Astrocyte (in vitro differentiated cells and primary cell): ENCODE measurements at regions not wholly inside any gene's neighbourhood (a gene's known extent, or its start where the extent isn't known, plus 50 kb on each side); places are given as distances from the start of the nearest gene placed in this dataset.

Source experiments
- DNase-seq: peaks from one replicate; pipeline ENCODE4 v3.0.0-alpha.2; 2010; ENCODE audit warnings: low read depth
- FAIRE-seq: peaks from 2 replicates; lab custom pipeline; 2011; peaks lifted over from hg19 to GRCh38; lab: Jason Lieb, UNC
- H2AFZ ChIP-seq: 2 replicates; pipeline ENCODE4 v1.6.0; 2012; ENCODE audit warnings: low read depth, low read length, inconsistent platforms
- H3K27ac ChIP-seq: 2 replicates; pipeline ENCODE4 v1.5.1; 2011; ENCODE audit warnings: low read depth, low read length, inconsistent platforms
- H3K27me3 ChIP-seq: 2 replicates; pipeline ENCODE4 v1.6.0; 2011; ENCODE audit warnings: low read length, inconsistent platforms; ENCODE audit not compliant: insufficient read depth
- H3K36me3 ChIP-seq: 2 replicates; pipeline ENCODE4 v1.5.1; 2011; ENCODE audit warnings: low read length, inconsistent platforms; ENCODE audit not compliant: insufficient read depth
- H3K4me1 ChIP-seq: 2 replicates; pipeline ENCODE4 v1.5.1; 2011; ENCODE audit warnings: low read length, inconsistent platforms; ENCODE audit not compliant: insufficient read depth
- H3K4me2 ChIP-seq: 2 replicates; pipeline ENCODE4 v1.6.0; 2012; ENCODE audit warnings: low read length, inconsistent platforms
- H3K4me3 ChIP-seq: 2 replicates; pipeline ENCODE4 v1.5.1; 2011; ENCODE audit warnings: low read depth, mild to moderate bottlenecking, low read length, inconsistent platforms; ENCODE audit not compliant: insufficient read depth
- H3K79me2 ChIP-seq: 2 replicates; pipeline ENCODE4 v1.6.0; 2012; ENCODE audit warnings: mild to moderate bottlenecking, low read length, inconsistent platforms; ENCODE audit not compliant: insufficient read depth
- H3K9ac ChIP-seq: 2 replicates; pipeline ENCODE4 v1.6.0; 2012; ENCODE audit warnings: mild to moderate bottlenecking, low read length, inconsistent platforms
- H3K9me3 ChIP-seq: 2 replicates; pipeline ENCODE4 v1.5.1; 2012; ENCODE audit warnings: low read depth, mild to moderate bottlenecking, low read length, inconsistent platforms; ENCODE audit not compliant: insufficient read depth
- H4K20me1 ChIP-seq: 2 replicates; pipeline ENCODE4 v1.6.0; 2012; ENCODE audit warnings: low read length, inconsistent platforms; ENCODE audit not compliant: insufficient read depth
- H3K27ac Mint-ChIP-seq: one replicate; pipeline ENCODE4 v1.8.0; 2021; ENCODE audit warnings: mild to moderate bottlenecking, mixed read lengths; ENCODE audit not compliant: unreplicated experiment
- H3K27me3 Mint-ChIP-seq: one replicate; pipeline ENCODE4 v1.8.0; 2021; ENCODE audit warnings: low read depth, mixed read lengths; ENCODE audit not compliant: unreplicated experiment
- H3K36me3 Mint-ChIP-seq: one replicate; pipeline ENCODE4 v1.8.0; 2021; ENCODE audit warnings: low read depth, mixed read lengths; ENCODE audit not compliant: unreplicated experiment
- H3K4me1 Mint-ChIP-seq: one replicate; pipeline ENCODE4 v1.8.0; 2021; ENCODE audit warnings: low read depth, mixed read lengths; ENCODE audit not compliant: unreplicated experiment
- H3K4me3 Mint-ChIP-seq: one replicate; pipeline ENCODE4 v1.8.0; 2021; ENCODE audit warnings: mild to moderate bottlenecking, moderate library complexity, mixed read lengths; ENCODE audit not compliant: unreplicated experiment
- H3K9me3 Mint-ChIP-seq: one replicate; pipeline ENCODE4 v1.8.0; 2021; ENCODE audit warnings: mild to moderate bottlenecking, mixed read lengths; ENCODE audit not compliant: unreplicated experiment
- EZH2 ChIP-seq: IDR thresholded peaks from 2 replicates; pipeline ENCODE4 v1.6.1; 2012; ENCODE audit warnings: mild to moderate bottlenecking, low read length, inconsistent platforms; ENCODE audit not compliant: insufficient read depth
- TF ChIP-seq, protein P1 (sequence below): IDR thresholded peaks from 2 replicates; pipeline ENCODE4 v1.5.1; 2011; ENCODE audit warnings: low read depth, mild to moderate bottlenecking, inconsistent platforms, low read length, moderate library complexity; ENCODE audit not compliant: insufficient read depth

DNA sequence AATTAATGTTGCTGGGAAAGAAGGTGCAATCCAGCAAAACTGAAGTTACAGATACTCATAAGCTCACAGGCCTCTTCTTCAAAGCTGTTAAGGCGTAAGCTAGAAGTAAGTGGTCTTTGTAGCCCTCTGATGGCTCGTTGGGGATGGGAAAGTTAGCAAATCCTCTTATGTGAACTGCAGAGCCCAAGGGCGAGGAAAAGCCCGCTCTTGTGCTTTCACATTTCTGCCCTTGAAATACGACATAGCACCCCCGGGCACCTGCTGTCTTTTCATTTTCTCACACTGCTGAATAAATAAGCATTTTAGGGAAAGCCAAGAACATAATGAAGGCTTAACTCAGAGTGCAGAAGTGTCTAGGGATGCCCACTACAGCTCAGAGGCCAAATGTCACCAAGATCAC is 73.1 kb upstream of the SORBS2 start:
- peaks cover 11% of the 10 kb centered on the region for H3K4me1 Mint-ChIP-seq
- FAIRE-seq: no peak
- no peaks in the 10 kb centered on the region for H3K27me3 ChIP-seq

DNA sequence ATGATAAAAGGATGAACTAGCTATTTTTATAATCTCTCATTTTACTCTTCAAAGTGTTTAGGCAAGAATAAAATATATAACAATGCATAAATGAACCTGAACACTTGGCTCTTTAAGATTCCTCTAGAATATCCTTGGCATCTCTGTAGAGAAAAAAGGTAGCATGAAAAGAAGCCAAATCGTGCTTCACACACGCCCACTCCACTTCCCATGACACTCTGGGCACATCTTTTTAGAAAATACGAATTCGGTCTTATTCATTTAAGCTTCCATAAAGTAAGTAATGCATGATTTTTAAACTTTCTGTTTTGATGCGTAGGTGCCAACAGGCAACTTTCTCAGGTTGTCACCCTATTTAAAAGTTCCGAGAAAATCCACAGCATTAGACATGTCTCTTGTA is 73.6 kb upstream of the SORBS2 start:
- Mint-ChIP-seq H3K9me3 (peaks cover 12% of the 10 kb centered on the region), H3K36me3 (peaks cover 3% of the 10 kb centered on the region)

More for the DNA sequence above, 73.1 kb upstream of the SORBS2 start:
- Histone ChIP-seq H3K4me1 (no peaks in the 10 kb centered on the region), H3K79me2 (no peaks in the 10 kb centered on the region), H3K4me2 (no peak overlapping the region), H3K9ac (no peak overlapping the region), H3K4me3 (no peak overlapping the region), H3K27ac (no peak overlapping the region), H3K9me3 (no peaks in the 10 kb centered on the region), H4K20me1 (no peaks in the 10 kb centered on the region), H2AFZ (no peak overlapping the region), H3K36me3 (no peaks in the 10 kb centered on the region)
- Mint-ChIP-seq H3K36me3 (peaks cover 3% of the 10 kb centered on the region), H3K27ac (no peak overlapping the region), H3K4me3 (no peak overlapping the region), H3K9me3 (peaks cover 12% of the 10 kb centered on the region), H3K27me3 (no peaks in the 10 kb centered on the region)
- no peak for TF ChIP-seq EZH2
- TF ChIP-seq, protein P1, sequence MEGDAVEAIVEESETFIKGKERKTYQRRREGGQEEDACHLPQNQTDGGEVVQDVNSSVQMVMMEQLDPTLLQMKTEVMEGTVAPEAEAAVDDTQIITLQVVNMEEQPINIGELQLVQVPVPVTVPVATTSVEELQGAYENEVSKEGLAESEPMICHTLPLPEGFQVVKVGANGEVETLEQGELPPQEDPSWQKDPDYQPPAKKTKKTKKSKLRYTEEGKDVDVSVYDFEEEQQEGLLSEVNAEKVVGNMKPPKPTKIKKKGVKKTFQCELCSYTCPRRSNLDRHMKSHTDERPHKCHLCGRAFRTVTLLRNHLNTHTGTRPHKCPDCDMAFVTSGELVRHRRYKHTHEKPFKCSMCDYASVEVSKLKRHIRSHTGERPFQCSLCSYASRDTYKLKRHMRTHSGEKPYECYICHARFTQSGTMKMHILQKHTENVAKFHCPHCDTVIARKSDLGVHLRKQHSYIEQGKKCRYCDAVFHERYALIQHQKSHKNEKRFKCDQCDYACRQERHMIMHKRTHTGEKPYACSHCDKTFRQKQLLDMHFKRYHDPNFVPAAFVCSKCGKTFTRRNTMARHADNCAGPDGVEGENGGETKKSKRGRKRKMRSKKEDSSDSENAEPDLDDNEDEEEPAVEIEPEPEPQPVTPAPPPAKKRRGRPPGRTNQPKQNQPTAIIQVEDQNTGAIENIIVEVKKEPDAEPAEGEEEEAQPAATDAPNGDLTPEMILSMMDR: no peak
- DNase-seq: no peak

More for the DNA sequence above, 73.6 kb upstream of the SORBS2 start:
- H3K27ac ChIP-seq: no peak overlapping the region
- H3K9me3 ChIP-seq: no peaks in the 10 kb centered on the region
- Mint-ChIP-seq H3K4me1 (peaks cover 9% of the 10 kb centered on the region), H3K27ac (no peak overlapping the region), H3K27me3 (no peaks in the 10 kb centered on the region), H3K4me3 (no peak overlapping the region)
- no peaks in the 10 kb centered on the region for H4K20me1 ChIP-seq
- no peak overlapping the region for H3K4me2 ChIP-seq
- no peaks in the 10 kb centered on the region for H3K27me3 ChIP-seq
- no peak for DNase-seq
- no peak overlapping the region for H3K4me3 ChIP-seq
- no peaks in the 10 kb centered on the region for H3K79me2 ChIP-seq
- no peak for FAIRE-seq
- no peak for TF ChIP-seq EZH2
- TF ChIP-seq, protein P1: no peak
- no peak overlapping the region for H3K9ac ChIP-seq
- no peak overlapping the region for H2AFZ ChIP-seq
- H3K36me3 ChIP-seq: no peaks in the 10 kb centered on the region
- H3K4me1 ChIP-seq: no peaks in the 10 kb centered on the region
